Activated CD8-positive, alpha-beta T cell treated with anti-CD3 and anti-CD28 coated beads, Interleukin-2, amount 10 ng/mL, durations not matched to agents 7 days and 5 days (primary cell): ENCODE measurements at regions not wholly inside any gene's neighbourhood (a gene's known extent, or its start where the extent isn't known, plus 50 kb on each side); places are given as distances from the start of the nearest gene placed in this dataset.
"Not testable (repeated sequence)": the region's sequence is repeated elsewhere in the genome, so short reads cannot be mapped to it uniquely, and the experiment has no call there.

Experiments
- ATAC-seq: fragments of 150-1000 bp; cut with Tn5 transposase; one replicate; pipeline ENCODE4 v1.10.0; 2021; ENCODE audit warnings: moderate library complexity
- CTCF ChIA-PET: fragments of 350-600 bp; sonication (Branson Sonifier 250); formaldehyde crosslinking; loops from one replicate; lab custom pipeline; 2021; ENCODE audit warnings: antibody characterized with exemption; lab: Charles Lee
- POLR2A ChIA-PET: fragments of 350-600 bp; sonication (Branson Sonifier 250); formaldehyde crosslinking; loops from one replicate; lab custom pipeline; 2021; ENCODE audit warnings: antibody characterized with exemption; lab: Charles Lee
- DNase-seq: peaks from one replicate; pipeline ENCODE4 v3.0.0-alpha.2; 2020
- H3K27ac Mint-ChIP-seq: one replicate; pipeline ENCODE4 v1.8.0; 2021; ENCODE audit warnings: mild to moderate bottlenecking, mixed read lengths
- H3K27me3 Mint-ChIP-seq: one replicate; pipeline ENCODE4 v1.8.0; 2021; ENCODE audit warnings: low read depth, mixed read lengths
- H3K36me3 Mint-ChIP-seq: one replicate; pipeline ENCODE4 v1.8.0; 2021; ENCODE audit warnings: low read depth, mixed read lengths
- H3K4me1 Mint-ChIP-seq: one replicate; pipeline ENCODE4 v1.8.0; 2021; ENCODE audit warnings: low read depth, mixed read lengths
- H3K4me3 Mint-ChIP-seq: one replicate; pipeline ENCODE4 v1.8.0; 2021; ENCODE audit warnings: mild to moderate bottlenecking, mixed read lengths
- H3K9me3 Mint-ChIP-seq: one replicate; pipeline ENCODE4 v1.8.0; 2022; ENCODE audit warnings: mixed read lengths; ENCODE audit not compliant: insufficient read depth

GRCh38 chr2:72078773-72079172 lies 68.9 kb downstream of the CYP26B1 start:
- H3K9me3 Mint-ChIP-seq: peaks cover 4% of the 10 kb centered on the region
- ChIA-PET POLR2A (no interaction called here), CTCF (no interaction called here)
- no peaks in the 10 kb centered on the region for H3K4me1 Mint-ChIP-seq
- no peaks in the 10 kb centered on the region for H3K27me3 Mint-ChIP-seq
- no peak overlapping the region for H3K4me3 Mint-ChIP-seq
- no peaks in the 10 kb centered on the region for H3K36me3 Mint-ChIP-seq
- no peak for DNase-seq
- no peak overlapping the region for H3K27ac Mint-ChIP-seq
- no peak for ATAC-seq

- H3K4me1 Mint-ChIP-seq: no peaks in the 10 kb centered on the region
- no peak for ATAC-seq
- no peak overlapping the region for H3K4me3 Mint-ChIP-seq
- H3K27me3 Mint-ChIP-seq: no peaks in the 10 kb centered on the region
- H3K36me3 Mint-ChIP-seq: no peaks in the 10 kb centered on the region
- POLR2A ChIA-PET: no interaction called here
- CTCF ChIA-PET: no interaction called here
- H3K9me3 Mint-ChIP-seq: peaks cover 4% of the 10 kb centered on the region
- no peak overlapping the region for H3K27ac Mint-ChIP-seq
- no peak for DNase-seq
Measured at GRCh38 chr2:72077702-72078169, 69.9 kb downstream of the CYP26B1 start.

GRCh38 chr2:72073373-72073772 lies 74.3 kb downstream of the CYP26B1 start:
- H3K9me3 Mint-ChIP-seq, H3K4me3 Mint-ChIP-seq, H3K27ac Mint-ChIP-seq, H3K27me3 Mint-ChIP-seq, H3K36me3 Mint-ChIP-seq, ATAC-seq, CTCF ChIA-PET, H3K4me1 Mint-ChIP-seq, DNase-seq, POLR2A ChIA-PET: not testable (repeated sequence)

GRCh38 chr2:72064197-72064596 lies 83.5 kb downstream of the CYP26B1 start:
- H3K27ac Mint-ChIP-seq, ATAC-seq, POLR2A ChIA-PET, CTCF ChIA-PET, DNase-seq, H3K9me3 Mint-ChIP-seq, H3K4me1 Mint-ChIP-seq, H3K4me3 Mint-ChIP-seq, H3K27me3 Mint-ChIP-seq, H3K36me3 Mint-ChIP-seq: not testable (repeated sequence)

GRCh38 chr2:72062336-72062735 lies 85.3 kb downstream of the CYP26B1 start:
- H3K4me3 Mint-ChIP-seq: no peak overlapping the region

GRCh38 chr2:72057308-72057707 lies 90.4 kb downstream of the CYP26B1 start:
- H3K4me1 Mint-ChIP-seq: no peaks in the 10 kb centered on the region
- H3K4me3 Mint-ChIP-seq: no peak overlapping the region
- H3K27me3 Mint-ChIP-seq: peaks cover 2% of the 10 kb centered on the region
- ATAC-seq (no peak), DNase-seq (no peak)
- ChIA-PET POLR2A (no interaction called here), CTCF (no interaction called here)
- no peak overlapping the region for H3K27ac Mint-ChIP-seq
- no peaks in the 10 kb centered on the region for H3K36me3 Mint-ChIP-seq
- peaks cover 7% of the 10 kb centered on the region for H3K9me3 Mint-ChIP-seq

More at GRCh38 chr2:72062336-72062735, 85.3 kb downstream of the CYP26B1 start:
- Mint-ChIP-seq H3K36me3 (no peaks in the 10 kb centered on the region), H3K27ac (no peak overlapping the region), H3K9me3 (no peaks in the 10 kb centered on the region), H3K27me3 (peaks cover 2% of the 10 kb centered on the region), H3K4me1 (no peaks in the 10 kb centered on the region)
- ATAC-seq: no peak
- no peak for DNase-seq
- POLR2A ChIA-PET: no interaction called here
- CTCF ChIA-PET: no interaction called here

- ATAC-seq: no peak
- H3K27ac Mint-ChIP-seq: no peak overlapping the region
- POLR2A ChIA-PET: no interaction called here
Measured at GRCh38 chr2:72051971-72052505, 95.6 kb downstream of the CYP26B1 start.

GRCh38 chr2:72051204-72051603 lies 96.5 kb downstream of the CYP26B1 start:
- ChIA-PET POLR2A (no interaction called here), CTCF (no interaction called here)
- H3K36me3 Mint-ChIP-seq: no peaks in the 10 kb centered on the region
- no peak for DNase-seq
- ATAC-seq: no peak
- H3K4me1 Mint-ChIP-seq: no peaks in the 10 kb centered on the region
- H3K4me3 Mint-ChIP-seq: no peak overlapping the region
- H3K27me3 Mint-ChIP-seq: peaks cover 2% of the 10 kb centered on the region
- no peak overlapping the region for H3K27ac Mint-ChIP-seq
- peaks cover 10% of the 10 kb centered on the region for H3K9me3 Mint-ChIP-seq

More at GRCh38 chr2:72051971-72052505, 95.6 kb downstream of the CYP26B1 start:
- Mint-ChIP-seq H3K9me3 (peaks cover 12% of the 10 kb centered on the region), H3K4me3 (no peak overlapping the region), H3K27me3 (peaks cover 2% of the 10 kb centered on the region), H3K36me3 (no peaks in the 10 kb centered on the region), H3K4me1 (no peaks in the 10 kb centered on the region)
- no peak for DNase-seq
- CTCF ChIA-PET: no interaction called here

GRCh38 chr2:72050734-72051133 lies 96.9 kb downstream of the CYP26B1 start:
- H3K4me3 Mint-ChIP-seq: no peak overlapping the region
- POLR2A ChIA-PET: no interaction called here
- CTCF ChIA-PET: no interaction called here
- DNase-seq (no peak), ATAC-seq (no peak)
- H3K36me3 Mint-ChIP-seq: no peaks in the 10 kb centered on the region
- H3K27ac Mint-ChIP-seq: no peak overlapping the region
- peaks cover 2% of the 10 kb centered on the region for H3K27me3 Mint-ChIP-seq
- peaks cover 12% of the 10 kb centered on the region for H3K9me3 Mint-ChIP-seq
- H3K4me1 Mint-ChIP-seq: no peaks in the 10 kb centered on the region

- no peaks in the 10 kb centered on the region for H3K4me1 Mint-ChIP-seq
- ATAC-seq: no peak
- no peak for DNase-seq
- peaks cover 2% of the 10 kb centered on the region for H3K27me3 Mint-ChIP-seq
- POLR2A ChIA-PET: no interaction called here
- CTCF ChIA-PET: no interaction called here
- H3K27ac Mint-ChIP-seq: no peak overlapping the region
- H3K36me3 Mint-ChIP-seq: no peaks in the 10 kb centered on the region
- H3K9me3 Mint-ChIP-seq: peaks cover 20% of the 10 kb centered on the region
- H3K4me3 Mint-ChIP-seq: no peak overlapping the region
Measured at GRCh38 chr2:72048881-72049477, 98.7 kb downstream of the CYP26B1 start.

- Mint-ChIP-seq H3K4me3 (no peak overlapping the region), H3K27ac (no peak overlapping the region), H3K36me3 (no peaks in the 10 kb centered on the region), H3K27me3 (no peaks in the 10 kb centered on the region), H3K4me1 (no peaks in the 10 kb centered on the region), H3K9me3 (peaks cover 23% of the 10 kb centered on the region)
- ATAC-seq (no peak), DNase-seq (no peak)
- ChIA-PET POLR2A (no interaction called here), CTCF (no interaction called here)
Measured at GRCh38 chr2:72043985-72044384, 103.7 kb downstream of the CYP26B1 start.

- ChIA-PET POLR2A (no interaction called here), CTCF (no interaction called here)
- Mint-ChIP-seq H3K9me3 (peaks cover 19% of the 10 kb centered on the region), H3K27ac (no peak overlapping the region), H3K36me3 (no peaks in the 10 kb centered on the region), H3K4me3 (no peak overlapping the region), H3K4me1 (no peaks in the 10 kb centered on the region), H3K27me3 (no peaks in the 10 kb centered on the region)
- ATAC-seq (no peak), DNase-seq (no peak)
Measured at GRCh38 chr2:72041638-72042111, 106.0 kb downstream of the CYP26B1 start.
